ENCODE measurements at regions not wholly inside any gene's neighbourhood (a gene's known extent, or its start where the extent isn't known, plus 50 kb on each side); places are given as distances from the start of the nearest gene placed in this dataset.

- TF ChIP-seq RNF2 (conservative IDR thresholded peaks at IDR 0.05; ENCODE audit: low read depth) (no peak), ELF4 (CRISPR knock-in tag; IDR thresholded peaks at IDR 0.05; ENCODE audit: borderline replicate concordance) (no peak), ZNF292 (CRISPR knock-in tag; IDR thresholded peaks at IDR 0.05; ENCODE audit: borderline replicate concordance, low read depth) (no peak), TP53 (CRISPR knock-in tag; conservative IDR thresholded peaks at IDR 0.05) (no peak), DMTF1 (CRISPR knock-in tag; IDR thresholded peaks at IDR 0.05) (no peak)
- TF ChIP-seq, protein P1, sequence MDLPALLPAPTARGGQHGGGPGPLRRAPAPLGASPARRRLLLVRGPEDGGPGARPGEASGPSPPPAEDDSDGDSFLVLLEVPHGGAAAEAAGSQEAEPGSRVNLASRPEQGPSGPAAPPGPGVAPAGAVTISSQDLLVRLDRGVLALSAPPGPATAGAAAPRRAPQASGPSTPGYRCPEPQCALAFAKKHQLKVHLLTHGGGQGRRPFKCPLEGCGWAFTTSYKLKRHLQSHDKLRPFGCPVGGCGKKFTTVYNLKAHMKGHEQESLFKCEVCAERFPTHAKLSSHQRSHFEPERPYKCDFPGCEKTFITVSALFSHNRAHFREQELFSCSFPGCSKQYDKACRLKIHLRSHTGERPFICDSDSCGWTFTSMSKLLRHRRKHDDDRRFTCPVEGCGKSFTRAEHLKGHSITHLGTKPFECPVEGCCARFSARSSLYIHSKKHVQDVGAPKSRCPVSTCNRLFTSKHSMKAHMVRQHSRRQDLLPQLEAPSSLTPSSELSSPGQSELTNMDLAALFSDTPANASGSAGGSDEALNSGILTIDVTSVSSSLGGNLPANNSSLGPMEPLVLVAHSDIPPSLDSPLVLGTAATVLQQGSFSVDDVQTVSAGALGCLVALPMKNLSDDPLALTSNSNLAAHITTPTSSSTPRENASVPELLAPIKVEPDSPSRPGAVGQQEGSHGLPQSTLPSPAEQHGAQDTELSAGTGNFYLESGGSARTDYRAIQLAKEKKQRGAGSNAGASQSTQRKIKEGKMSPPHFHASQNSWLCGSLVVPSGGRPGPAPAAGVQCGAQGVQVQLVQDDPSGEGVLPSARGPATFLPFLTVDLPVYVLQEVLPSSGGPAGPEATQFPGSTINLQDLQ (CRISPR knock-in tag; IDR thresholded peaks at IDR 0.05): no peak
- TF ChIP-seq, protein P2, sequence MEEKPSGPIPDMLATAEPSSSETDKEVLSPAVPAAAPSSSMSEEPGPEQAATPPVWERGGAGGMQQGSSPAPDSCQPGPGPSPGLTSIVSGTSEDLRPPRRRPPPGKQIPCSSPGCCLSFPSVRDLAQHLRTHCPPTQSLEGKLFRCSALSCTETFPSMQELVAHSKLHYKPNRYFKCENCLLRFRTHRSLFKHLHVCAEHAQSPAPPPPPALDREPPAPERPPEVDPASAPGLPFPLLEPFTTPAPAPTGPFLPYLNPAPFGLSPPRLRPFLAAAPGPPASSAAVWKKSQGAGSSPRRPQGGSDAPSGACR (CRISPR knock-in tag; IDR thresholded peaks at IDR 0.05): no peak
Measured at GRCh38 chr1:181249186-181249585, 160.7 kb downstream of the IER5 start.
